ENCODE measurements at regions not wholly inside any gene's neighbourhood (a gene's known extent, or its start where the extent isn't known, plus 50 kb on each side); places are given as distances from the start of the nearest gene placed in this dataset.
A peak's percentile ranks its signal among the peaks of the same experiment; 100 is the strongest.

DNA sequence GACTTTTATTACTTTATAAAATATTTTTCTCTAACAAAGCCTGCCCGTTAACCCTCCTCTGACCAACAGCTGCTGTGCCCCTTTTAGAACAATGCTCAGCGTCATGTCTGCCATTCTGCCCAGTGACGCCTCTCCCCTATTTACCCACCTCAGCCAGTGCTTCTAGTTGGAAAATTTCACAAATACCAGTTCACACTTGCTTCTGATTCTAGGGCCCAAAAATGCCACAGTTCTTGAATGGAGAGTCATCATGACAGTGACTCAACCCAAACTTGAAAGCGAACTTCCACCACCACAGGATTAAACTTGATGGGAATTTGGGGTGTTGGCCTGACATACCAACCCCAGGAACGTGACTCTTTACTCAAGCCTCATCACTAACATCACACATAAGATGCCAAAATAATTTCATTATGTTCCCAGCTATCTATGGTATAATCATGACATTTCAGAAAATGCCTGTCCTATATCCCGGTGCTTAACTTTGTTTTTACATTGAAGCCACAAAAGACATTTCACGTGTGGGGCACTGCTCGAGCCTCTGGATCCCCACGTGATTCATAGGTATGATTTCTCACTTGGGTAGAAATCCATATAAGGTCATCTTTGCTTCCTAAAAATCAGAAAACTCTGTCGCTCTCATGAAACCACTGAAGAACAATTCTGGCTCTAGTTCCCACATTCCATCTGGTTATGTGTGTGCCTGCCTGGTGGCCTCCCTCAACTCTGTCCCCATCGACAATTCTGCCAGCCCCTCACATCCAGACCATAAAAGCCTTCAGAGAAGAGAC lies 220.9 kb downstream of the ACTL7B start:
- WGBS (ENCODE audit: extremely low coverage, insufficient coverage, insufficient read length), result no CpG with 5 or more reads among the region's 11 CpGs

DNA sequence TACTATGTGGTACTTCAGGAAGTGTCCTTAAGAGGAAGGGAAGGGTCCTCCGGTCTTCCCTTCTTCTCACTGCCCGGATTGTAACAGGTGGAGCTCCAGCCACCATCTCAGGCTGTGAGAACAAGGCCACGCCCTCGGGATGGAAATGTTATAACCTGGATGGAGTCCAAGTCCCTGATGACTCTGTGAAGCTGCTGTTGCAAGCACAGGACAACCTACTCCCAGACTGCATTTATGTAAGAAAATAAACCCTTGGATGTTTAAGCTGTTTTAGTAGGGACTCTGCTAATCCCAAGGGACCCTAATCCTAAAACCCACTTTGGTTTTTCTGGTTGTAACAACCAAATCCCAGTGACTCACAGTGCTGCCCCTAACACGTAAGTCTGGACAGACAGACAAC lies 221.6 kb downstream of the ACTL7B start:
- Histone ChIP-seq H3K4ac (ENCODE audit: low read depth, low read length) (no peak overlapping the region), H3K4me1 (ENCODE audit: control insufficient read depth in 1 of 2, insufficient read depth in 2 of 2, low read length in 2 of 2) (peaks cover 0 to 4% of the 10 kb centered on the region in 2 experiments), H3K27ac (ENCODE audit: low read depth, low read length) (no peak overlapping the region), H2BK120ac (ENCODE audit: insufficient read depth, low read length, poor library complexity) (no peak overlapping the region), H4K12ac (ENCODE audit: low read depth, low read length) (no peak overlapping the region), H3K9me3 (ENCODE audit: insufficient read depth, low read depth, low read length) (no peaks in the 10 kb centered on the region), H3K79me2 (ENCODE audit: control insufficient read depth, insufficient read depth, low read length, poor library complexity) (no peaks in the 10 kb centered on the region), H3K27me3 (ENCODE audit: insufficient read depth, low read length) (no peaks in the 10 kb centered on the region), H3K36me3 (ENCODE audit: control insufficient read depth in 1 of 2, insufficient read depth in 2 of 2, low read length in 2 of 2) (no peaks in the 10 kb centered on the region), H3K4me2 (ENCODE audit: low read length) (no peak overlapping the region), H2AK5ac (ENCODE audit: low read length) (no peak overlapping the region), H4K8ac (ENCODE audit: low read depth, low read length) (no peak overlapping the region), H3K18ac (ENCODE audit: low read length) (no peak overlapping the region), H3K79me1 (ENCODE audit: low read length) (no peaks in the 10 kb centered on the region), H2BK5ac (ENCODE audit: low read depth, low read length, poor library complexity) (no peak overlapping the region), H3K23ac (ENCODE audit: low read length) (no peak overlapping the region), H3K4me3 (ENCODE audit: low read depth, low read length) (no peak overlapping the region), H4K91ac (ENCODE audit: low read depth, low read length) (no peak overlapping the region), H3K9ac (ENCODE audit: low read length) (no peak overlapping the region), H2AFZ (ENCODE audit: insufficient read depth, low read length, poor library complexity) (no peak overlapping the region), H2BK12ac (ENCODE audit: low read length) (no peak overlapping the region), H3K14ac (ENCODE audit: low read length) (no peak overlapping the region)
- no CpG with 5 or more reads among the region's 5 CpGs for WGBS (ENCODE audit: extremely low coverage, insufficient coverage, insufficient read length)
- no peak for DNase-seq

More for the DNA sequence above, 220.9 kb downstream of the ACTL7B start:
- Histone ChIP-seq H4K8ac (ENCODE audit: low read depth, low read length) (no peak overlapping the region), H3K23ac (ENCODE audit: low read length) (no peak overlapping the region), H3K4me2 (ENCODE audit: low read length) (no peak overlapping the region), H3K4ac (ENCODE audit: low read depth, low read length) (no peak overlapping the region), H3K14ac (ENCODE audit: low read length) (no peak overlapping the region), H2AFZ (ENCODE audit: insufficient read depth, low read length, poor library complexity) (no peak overlapping the region), H2AK5ac (ENCODE audit: low read length) (no peak overlapping the region), H3K27ac (ENCODE audit: low read depth, low read length) (no peak overlapping the region), H2BK120ac (ENCODE audit: insufficient read depth, low read length, poor library complexity) (no peak overlapping the region), H2BK12ac (ENCODE audit: low read length) (no peak overlapping the region), H3K4me1 (ENCODE audit: control insufficient read depth in 1 of 2, insufficient read depth in 2 of 2, low read length in 2 of 2) (peaks cover 0 to 4% of the 10 kb centered on the region in 2 experiments), H3K36me3 (ENCODE audit: control insufficient read depth in 1 of 2, insufficient read depth in 2 of 2, low read length in 2 of 2) (no peaks in the 10 kb centered on the region), H3K9me3 (ENCODE audit: insufficient read depth, low read depth, low read length) (no peaks in the 10 kb centered on the region), H3K9ac (ENCODE audit: low read length) (no peak overlapping the region), H3K79me2 (ENCODE audit: control insufficient read depth, insufficient read depth, low read length, poor library complexity) (no peaks in the 10 kb centered on the region), H2BK5ac (ENCODE audit: low read depth, low read length, poor library complexity) (no peak overlapping the region), H4K91ac (ENCODE audit: low read depth, low read length) (no peak overlapping the region), H3K4me3 (ENCODE audit: low read depth, low read length) (no peak overlapping the region), H3K27me3 (ENCODE audit: insufficient read depth, low read length) (no peaks in the 10 kb centered on the region), H4K12ac (ENCODE audit: low read depth, low read length) (no peak overlapping the region), H3K79me1 (ENCODE audit: low read length) (no peaks in the 10 kb centered on the region), H3K18ac (ENCODE audit: low read length) (no peak overlapping the region)
- DNase-seq, result peak in 1 of 2 donors; percentile 64

DNA sequence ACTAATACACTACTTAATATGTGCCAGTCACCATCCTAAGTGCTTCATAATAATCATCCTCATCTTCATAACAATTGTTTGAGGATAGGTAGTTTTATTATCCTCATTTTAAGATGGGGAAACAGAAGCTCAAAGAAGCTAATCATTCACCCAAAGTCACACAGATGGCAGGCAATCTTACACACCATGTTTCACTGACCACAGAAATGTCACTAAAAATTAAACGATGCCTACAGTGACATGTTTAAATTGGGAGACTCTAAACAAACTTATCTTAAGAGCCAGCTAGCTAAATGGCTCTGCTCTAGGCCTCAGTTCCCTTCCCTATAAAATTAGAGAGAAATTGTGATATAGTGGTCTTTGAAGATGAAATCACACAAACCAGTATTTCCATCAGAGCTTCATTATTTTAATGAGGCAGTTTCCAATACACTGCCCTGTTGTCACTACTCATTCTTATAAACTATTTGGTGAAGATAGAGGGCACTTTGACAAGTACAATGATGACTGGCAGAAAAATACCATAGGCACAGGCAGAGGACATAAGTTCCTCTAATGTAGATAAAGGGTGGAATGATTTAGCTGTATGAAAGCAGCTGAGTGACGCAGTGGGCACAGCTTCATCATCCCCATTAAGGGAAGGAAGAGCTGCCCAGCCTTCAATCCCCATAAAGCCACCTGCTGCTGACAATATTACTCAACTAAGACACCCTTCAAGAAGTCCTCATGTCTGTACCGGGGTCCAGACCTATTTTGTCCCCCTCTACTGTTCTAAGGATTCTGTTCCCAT lies 224.1 kb downstream of the ACTL7B start:
- no peaks in the 10 kb centered on the region for H3K79me1 ChIP-seq (ENCODE audit: low read length)
- H3K79me2 ChIP-seq (ENCODE audit: control insufficient read depth, insufficient read depth, low read length, poor library complexity), result no peaks in the 10 kb centered on the region
- no peak overlapping the region for H2BK5ac ChIP-seq (ENCODE audit: low read depth, low read length, poor library complexity)
- no CpG with 5 or more reads among the region's 3 CpGs for WGBS (ENCODE audit: extremely low coverage, insufficient coverage, insufficient read length)
- no peak overlapping the region for H3K4me3 ChIP-seq (ENCODE audit: low read depth, low read length)
- no peak overlapping the region for H3K4ac ChIP-seq (ENCODE audit: low read depth, low read length)
- no peaks in the 10 kb centered on the region for H3K9me3 ChIP-seq (ENCODE audit: insufficient read depth, low read depth, low read length)
- no peaks in the 10 kb centered on the region for H3K36me3 ChIP-seq (ENCODE audit: control insufficient read depth in 1 of 2, insufficient read depth in 2 of 2, low read length in 2 of 2)
- H2AK5ac ChIP-seq (ENCODE audit: low read length), result no peak overlapping the region
- no peak overlapping the region for H4K91ac ChIP-seq (ENCODE audit: low read depth, low read length)
- no peak overlapping the region for H3K18ac ChIP-seq (ENCODE audit: low read length)
- H4K12ac ChIP-seq (ENCODE audit: low read depth, low read length), result no peak overlapping the region
- no peaks in the 10 kb centered on the region for H3K27me3 ChIP-seq (ENCODE audit: insufficient read depth, low read length)
- no peak overlapping the region for H4K8ac ChIP-seq (ENCODE audit: low read depth, low read length)
- H2AFZ ChIP-seq (ENCODE audit: insufficient read depth, low read length, poor library complexity), result no peak overlapping the region
- H2BK12ac ChIP-seq (ENCODE audit: low read length), result no peak overlapping the region
- no peak overlapping the region for H3K4me2 ChIP-seq (ENCODE audit: low read length)
- no peak overlapping the region for H3K9ac ChIP-seq (ENCODE audit: low read length)
- no peak overlapping the region for H3K23ac ChIP-seq (ENCODE audit: low read length)
- H2BK120ac ChIP-seq (ENCODE audit: insufficient read depth, low read length, poor library complexity), result no peak overlapping the region
- H3K27ac ChIP-seq (ENCODE audit: low read depth, low read length), result no peak overlapping the region
- DNase-seq, result no peak
- H3K4me1 ChIP-seq (ENCODE audit: control insufficient read depth in 1 of 2, insufficient read depth in 2 of 2, low read length in 2 of 2), result peaks cover 0 to 2% of the 10 kb centered on the region in 2 experiments
- no peak overlapping the region for H3K14ac ChIP-seq (ENCODE audit: low read length)

DNA sequence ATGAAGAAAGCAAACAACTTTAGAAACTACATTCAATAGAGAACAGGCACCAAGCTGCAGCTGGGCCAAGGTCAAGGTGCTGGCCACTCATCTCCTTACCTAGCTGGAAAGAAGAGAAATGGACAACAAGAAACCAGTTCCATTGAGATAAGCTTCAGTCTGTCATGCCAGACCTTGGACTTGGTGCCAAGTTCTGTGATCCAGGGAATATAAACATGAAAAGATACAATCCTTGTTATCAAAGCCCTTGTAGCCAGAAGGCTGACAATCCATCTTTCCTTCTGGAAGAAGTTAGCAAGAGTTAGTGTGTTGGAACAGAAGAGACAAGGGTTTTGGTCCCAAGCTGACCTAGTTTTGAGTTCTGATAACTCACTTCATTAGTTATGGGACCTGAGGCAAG lies 227.5 kb downstream of the ACTL7B start:
- Histone ChIP-seq H2BK12ac (ENCODE audit: low read length) (no peak overlapping the region), H4K12ac (ENCODE audit: low read depth, low read length) (no peak overlapping the region), H3K23ac (ENCODE audit: low read length) (no peak overlapping the region), H3K4ac (ENCODE audit: low read depth, low read length) (no peak overlapping the region), H3K4me1 (ENCODE audit: control insufficient read depth in 1 of 2, insufficient read depth in 2 of 2, low read length in 2 of 2) (no peaks in the 10 kb centered on the region), H3K4me2 (ENCODE audit: low read length) (no peak overlapping the region), H4K91ac (ENCODE audit: low read depth, low read length) (no peak overlapping the region), H2BK120ac (ENCODE audit: insufficient read depth, low read length, poor library complexity) (no peak overlapping the region), H3K18ac (ENCODE audit: low read length) (no peak overlapping the region), H3K4me3 (ENCODE audit: low read depth, low read length) (no peak overlapping the region), H2BK5ac (ENCODE audit: low read depth, low read length, poor library complexity) (no peak overlapping the region), H3K79me1 (ENCODE audit: low read length) (no peaks in the 10 kb centered on the region), H3K14ac (ENCODE audit: low read length) (no peak overlapping the region), H3K36me3 (ENCODE audit: control insufficient read depth in 1 of 2, insufficient read depth in 2 of 2, low read length in 2 of 2) (no peaks in the 10 kb centered on the region), H3K9me3 (ENCODE audit: insufficient read depth, low read depth, low read length) (no peaks in the 10 kb centered on the region), H2AK5ac (ENCODE audit: low read length) (no peak overlapping the region), H3K79me2 (ENCODE audit: control insufficient read depth, insufficient read depth, low read length, poor library complexity) (no peaks in the 10 kb centered on the region), H4K8ac (ENCODE audit: low read depth, low read length) (no peak overlapping the region), H3K9ac (ENCODE audit: low read length) (no peak overlapping the region), H2AFZ (ENCODE audit: insufficient read depth, low read length, poor library complexity) (no peak overlapping the region), H3K27me3 (ENCODE audit: insufficient read depth, low read length) (no peaks in the 10 kb centered on the region), H3K27ac (ENCODE audit: low read depth, low read length) (no peak overlapping the region)
- DNase-seq, result no peak
